Gastrocnemius medialis (tissue), 4 donors: ENCODE measurements at regions not wholly inside any gene's neighbourhood (a gene's known extent, or its start where the extent isn't known, plus 50 kb on each side); places are given as distances from the start of the nearest gene placed in this dataset.

Source experiments
- CTCF ChIP-seq, 5 experiments: fragments of 450-650 bp in 3 of 5; fragments of 200-600 bp in 2 of 5; sonication (generic) in 2 of 5; IDR thresholded peaks in 4 of 5; conservative IDR thresholded peaks in 1 of 5; 1 replicate in 4 of 5; 2 replicates in 1 of 5; pipeline ENCODE4 v1.5.1; 2016 to 2019; ENCODE audit warnings: antibody characterized with exemption in 5 of 5, mild to moderate bottlenecking in 3 of 5, moderate library complexity in 3 of 5
- POLR2A ChIP-seq, 2 donors: fragments of 450-650 bp; IDR thresholded peaks; one replicate each; pipeline ENCODE4 v1.6.1; 2017; ENCODE audit warnings: antibody characterized with exemption in 2 of 2, mild to moderate bottlenecking in 2 of 2, moderate library complexity in 2 of 2

DNA sequence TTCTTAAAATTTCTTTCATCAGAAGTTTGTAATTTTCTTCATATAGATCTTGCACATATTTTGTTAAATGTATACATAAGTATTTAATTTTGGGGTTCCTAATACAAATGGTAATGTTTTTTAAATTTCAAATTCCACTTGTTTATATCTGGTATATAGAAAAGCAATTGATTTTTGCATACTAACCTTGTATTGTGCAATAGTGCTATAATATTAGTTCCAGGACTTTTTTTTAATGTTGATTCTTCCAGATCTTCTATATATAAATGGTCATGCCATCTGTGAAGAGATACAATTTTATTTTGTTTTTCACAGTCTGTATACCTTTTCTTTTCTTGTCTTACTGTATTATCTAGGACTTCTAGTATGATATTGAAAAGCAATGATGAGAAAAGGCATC is 665.0 kb downstream of the OTOL1 start:
- TF ChIP-seq POLR2A (IDR thresholded peaks at IDR 0.05) (no peak), CTCF (IDR thresholded peaks at IDR 0.05 in 4 of 5, conservative IDR thresholded peaks at IDR 0.05 in 1 of 5) (no peak)
